Lung (tissue), 11 donors: ENCODE measurements at regions not wholly inside any gene's neighbourhood (a gene's known extent, or its start where the extent isn't known, plus 50 kb on each side); places are given as distances from the start of the nearest gene placed in this dataset.
A peak's percentile ranks its signal among the peaks of the same experiment; 100 is the strongest.

Experiments
- ATAC-seq: fragments of 200-7000 bp; cut with Tn5 transposase; one replicate; pipeline ENCODE4 v1.9.1; 2020; ENCODE audit warnings: moderate number of reproducible peaks; ENCODE audit not compliant: insufficient read depth, low FRiP score
- DNase-seq, 3 donors: peaks; one replicate each; pipeline ENCODE4 v3.0.0-alpha.2; 2013 to 2017
- H3K27ac ChIP-seq, 2 donors: one replicate each; pipeline ENCODE4 v1.5.1; 2013; ENCODE audit warnings: mild to moderate bottlenecking in 2 of 2, moderate library complexity in 2 of 2, control low read depth in 1 of 2, inconsistent platforms in 1 of 2, low read depth in 1 of 2, low read length in 1 of 2
- H3K27me3 ChIP-seq, 3 donors: one replicate each; pipeline ENCODE4 v1.5.1; 2013; ENCODE audit warnings: low read length in 2 of 3; ENCODE audit not compliant: control insufficient read depth in 3 of 3, insufficient read depth in 3 of 3
- H3K36me3 ChIP-seq, 4 donors: one replicate each; pipeline ENCODE4 v1.5.1; 2013; ENCODE audit warnings: low read length in 4 of 4, mild to moderate bottlenecking in 1 of 4, moderate library complexity in 1 of 4; ENCODE audit not compliant: control insufficient read depth in 4 of 4, insufficient read depth in 4 of 4
- H3K4me1 ChIP-seq, 5 donors: one replicate each; pipeline ENCODE4 v1.5.1; 2013; ENCODE audit warnings: low read length in 5 of 5, mild to moderate bottlenecking in 2 of 5, moderate library complexity in 1 of 5; ENCODE audit not compliant: control insufficient read depth in 5 of 5, insufficient read depth in 5 of 5
- H3K4me3 ChIP-seq: one replicate; pipeline ENCODE4 v1.5.1; 2013; ENCODE audit warnings: mild to moderate bottlenecking, control low read depth, moderate library complexity
- H3K9ac ChIP-seq, 2 donors: one replicate each; pipeline ENCODE4 v1.5.1; 2013; ENCODE audit warnings: low read length in 2 of 2, control low read depth in 1 of 2; ENCODE audit not compliant: insufficient read depth in 1 of 2
- H3K9me3 ChIP-seq, 4 donors: one replicate each; pipeline ENCODE4 v1.5.1; 2013; ENCODE audit warnings: low read length in 3 of 4, mild to moderate bottlenecking in 1 of 4, moderate library complexity in 1 of 4; ENCODE audit not compliant: control insufficient read depth in 4 of 4, insufficient read depth in 3 of 4
- CTCF ChIP-seq: IDR thresholded peaks from 2 replicates; pipeline ENCODE4 v1.5.1; 2012; ENCODE audit warnings: mild to moderate bottlenecking; ENCODE audit errors: control extremely low read depth, extremely low read depth
- WGBS, 2 donors: extraction: QIAGEN DNeasy Blood & Tissue Kit; methylation state at CpG; one replicate each; pipeline ENCODE4 v1.1.7; 2013; 5-methylcytosine and 5-hydroxymethylcytosine counted together
- donor health status: control.
- donor health status: control.
- donor health status: Bipolar disorder and iron deficiency.
- donor health status: healthy.
- donor health status: DM: yes; HTN: yes; CAD: no.

- peaks cover 0 to 13% (median 6%) of the 10 kb centered on the region in 5 donors for H3K4me1 ChIP-seq
- H3K36me3 ChIP-seq: no peaks in the 10 kb centered on the region
- no peaks in the 10 kb centered on the region for H3K27me3 ChIP-seq
- H3K9ac ChIP-seq: no peak overlapping the region
- no peak overlapping the region for H3K4me3 ChIP-seq
- TF ChIP-seq CTCF: no peak
- 88 to 92% methylated on average over 5 of the region's 5 CpGs for WGBS, 2 donors
- no peak for ATAC-seq
- no peak overlapping the region for H3K27ac ChIP-seq
- no peak for DNase-seq
- H3K9me3 ChIP-seq: no peaks in the 10 kb centered on the region
Measured at GRCh38 chr18:40558706-40559392, 1396.2 kb upstream of the PIK3C3 start.

GRCh38 chr18:40555914-40556313 is 1399.1 kb upstream of the PIK3C3 start:
- H3K9ac ChIP-seq: no peak overlapping the region
- H3K4me1 ChIP-seq: peaks cover 0 to 13% (median 6%) of the 10 kb centered on the region in 5 donors
- TF ChIP-seq CTCF: no peak
- H3K4me3 ChIP-seq: no peak overlapping the region
- H3K9me3 ChIP-seq: no peaks in the 10 kb centered on the region
- WGBS, 2 donors: 73 to 78% methylated on average over 4 of the region's 4 CpGs
- H3K36me3 ChIP-seq: no peaks in the 10 kb centered on the region
- no peak overlapping the region for H3K27ac ChIP-seq
- ATAC-seq (no peak), DNase-seq (peak; percentile 56 to 88 (median 82))
- H3K27me3 ChIP-seq: no peaks in the 10 kb centered on the region

GRCh38 chr18:40553029-40553428 is 1402.0 kb upstream of the PIK3C3 start:
- Histone ChIP-seq H3K9ac (no peak overlapping the region), H3K27me3 (no peaks in the 10 kb centered on the region), H3K9me3 (peaks cover 0 to 2% (median 0%) of the 10 kb centered on the region in 4 donors), H3K27ac (no peak overlapping the region), H3K4me1 (peaks cover 0 to 7% (median 0%) of the 10 kb centered on the region in 5 donors), H3K36me3 (no peaks in the 10 kb centered on the region), H3K4me3 (no peak overlapping the region)
- DNase-seq (no peak), ATAC-seq (no peak)
- no peak for TF ChIP-seq CTCF

- ATAC-seq (no peak), DNase-seq (no peak)
- H3K27ac ChIP-seq: no peak overlapping the region
- H3K9me3 ChIP-seq: peaks cover 0 to 2% (median 0%) of the 10 kb centered on the region in 4 donors
- H3K9ac ChIP-seq: no peak overlapping the region
- no peaks in the 10 kb centered on the region for H3K36me3 ChIP-seq
- no peaks in the 10 kb centered on the region for H3K27me3 ChIP-seq
- no peak for TF ChIP-seq CTCF
- no peaks in the 10 kb centered on the region for H3K4me1 ChIP-seq
- no peak overlapping the region for H3K4me3 ChIP-seq
- WGBS, 2 donors: 85 to 91% methylated on average over 3 of the region's 3 CpGs
Measured at GRCh38 chr18:40546875-40547274, 1408.2 kb upstream of the PIK3C3 start.
